ENCODE measurements at regions not wholly inside any gene's neighbourhood (a gene's known extent, or its start where the extent isn't known, plus 50 kb on each side); places are given as distances from the start of the nearest gene placed in this dataset.

DNA sequence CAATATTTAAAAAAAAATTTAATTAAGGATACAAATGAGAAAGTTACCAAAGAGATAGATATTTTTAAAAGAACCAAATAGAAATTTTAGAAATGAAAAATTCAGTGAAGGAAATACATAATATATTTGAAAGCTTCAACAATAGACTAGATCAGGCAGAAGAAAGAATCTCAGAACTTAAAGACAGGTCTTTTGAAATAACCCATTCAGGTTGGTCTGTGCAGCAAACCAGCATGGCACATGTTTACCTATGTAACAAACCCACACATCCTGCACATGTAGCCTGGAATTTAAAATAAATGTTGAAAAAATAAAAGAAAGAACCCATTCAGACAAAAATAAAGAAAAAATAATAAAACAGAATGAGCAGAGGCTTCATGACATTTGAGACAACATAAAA is 221.1 kb upstream of the ID4 start:
- no peak overlapping the region for H3K4me3 ChIP-seq
- TF ChIP-seq, protein P1, sequence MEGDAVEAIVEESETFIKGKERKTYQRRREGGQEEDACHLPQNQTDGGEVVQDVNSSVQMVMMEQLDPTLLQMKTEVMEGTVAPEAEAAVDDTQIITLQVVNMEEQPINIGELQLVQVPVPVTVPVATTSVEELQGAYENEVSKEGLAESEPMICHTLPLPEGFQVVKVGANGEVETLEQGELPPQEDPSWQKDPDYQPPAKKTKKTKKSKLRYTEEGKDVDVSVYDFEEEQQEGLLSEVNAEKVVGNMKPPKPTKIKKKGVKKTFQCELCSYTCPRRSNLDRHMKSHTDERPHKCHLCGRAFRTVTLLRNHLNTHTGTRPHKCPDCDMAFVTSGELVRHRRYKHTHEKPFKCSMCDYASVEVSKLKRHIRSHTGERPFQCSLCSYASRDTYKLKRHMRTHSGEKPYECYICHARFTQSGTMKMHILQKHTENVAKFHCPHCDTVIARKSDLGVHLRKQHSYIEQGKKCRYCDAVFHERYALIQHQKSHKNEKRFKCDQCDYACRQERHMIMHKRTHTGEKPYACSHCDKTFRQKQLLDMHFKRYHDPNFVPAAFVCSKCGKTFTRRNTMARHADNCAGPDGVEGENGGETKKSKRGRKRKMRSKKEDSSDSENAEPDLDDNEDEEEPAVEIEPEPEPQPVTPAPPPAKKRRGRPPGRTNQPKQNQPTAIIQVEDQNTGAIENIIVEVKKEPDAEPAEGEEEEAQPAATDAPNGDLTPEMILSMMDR (IDR thresholded peaks at IDR 0.05): no peak
- no peaks in the 10 kb centered on the region for H3K9me3 ChIP-seq
- no peaks in the 10 kb centered on the region for H3K4me1 ChIP-seq
- no peak for DNase-seq
- no peak overlapping the region for H3K27ac ChIP-seq
- intact Hi-C loops (cut with DNase I): no loop called here
- no peaks in the 10 kb centered on the region for H3K27me3 ChIP-seq
- no peaks in the 10 kb centered on the region for H3K36me3 ChIP-seq
- no peak overlapping the region for H3K9ac ChIP-seq (ENCODE audit: low read depth in 2 of 2, low read length in 2 of 2)

DNA sequence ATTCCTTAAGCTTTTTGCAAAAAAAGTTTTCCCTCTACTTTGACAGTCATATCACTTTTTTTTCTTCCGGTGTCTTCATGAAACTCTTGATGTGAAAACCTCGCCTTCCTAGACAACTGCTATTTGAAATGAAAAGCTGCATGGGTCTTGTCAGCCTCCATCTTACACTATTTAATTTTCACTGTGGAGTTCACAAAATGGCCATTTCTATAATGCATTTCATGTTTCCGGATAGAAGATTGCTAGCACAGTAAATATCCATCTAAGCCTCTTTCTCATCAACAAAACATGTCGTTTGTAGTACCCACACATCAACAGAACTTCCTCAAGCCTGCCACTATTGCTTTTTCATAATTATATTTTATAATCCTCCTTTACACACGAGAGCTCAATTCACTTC is 204.9 kb upstream of the ID4 start:
- TF ChIP-seq, protein P1 (IDR thresholded peaks at IDR 0.05): no peak
- intact Hi-C loops (cut with DNase I): no loop called here

DNA sequence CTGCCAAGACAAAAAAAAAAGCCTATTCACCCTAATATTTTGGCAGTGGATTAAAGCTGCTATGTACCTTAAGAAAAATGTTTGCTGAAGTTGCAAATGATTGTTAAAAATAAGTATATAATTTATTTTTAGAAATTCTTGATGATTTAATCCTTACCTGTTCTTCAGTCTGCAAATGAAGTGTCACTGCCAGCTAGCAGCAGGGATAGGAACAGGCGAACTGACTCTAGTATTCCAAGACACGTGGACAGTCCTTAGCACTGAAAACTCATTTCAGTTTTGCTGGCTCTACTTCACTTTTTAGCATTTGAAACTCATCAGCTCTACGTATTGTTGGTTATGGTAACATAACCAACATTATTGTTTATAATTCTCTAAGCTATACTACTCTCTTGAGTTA is 204.4 kb upstream of the ID4 start:
- H3K9ac ChIP-seq (ENCODE audit: low read depth in 2 of 2, low read length in 2 of 2): no peak overlapping the region
- intact Hi-C loops (cut with DNase I): no loop called here
- H3K27me3 ChIP-seq: no peaks in the 10 kb centered on the region
- no peaks in the 10 kb centered on the region for H3K4me1 ChIP-seq
- no peak for DNase-seq
- H3K27ac ChIP-seq: no peak overlapping the region
- TF ChIP-seq, protein P1 (IDR thresholded peaks at IDR 0.05): no peak
- H3K4me3 ChIP-seq: no peak overlapping the region
- H3K36me3 ChIP-seq: no peaks in the 10 kb centered on the region
- H3K9me3 ChIP-seq: no peaks in the 10 kb centered on the region

More for the DNA sequence above, 204.9 kb upstream of the ID4 start:
- DNase-seq: no peak
- H3K36me3 ChIP-seq: no peaks in the 10 kb centered on the region
- H3K27ac ChIP-seq: no peak overlapping the region
- no peak overlapping the region for H3K9ac ChIP-seq (ENCODE audit: low read depth in 2 of 2, low read length in 2 of 2)
- no peaks in the 10 kb centered on the region for H3K27me3 ChIP-seq
- no peak overlapping the region for H3K4me3 ChIP-seq
- H3K4me1 ChIP-seq: no peaks in the 10 kb centered on the region
- no peaks in the 10 kb centered on the region for H3K9me3 ChIP-seq

DNA sequence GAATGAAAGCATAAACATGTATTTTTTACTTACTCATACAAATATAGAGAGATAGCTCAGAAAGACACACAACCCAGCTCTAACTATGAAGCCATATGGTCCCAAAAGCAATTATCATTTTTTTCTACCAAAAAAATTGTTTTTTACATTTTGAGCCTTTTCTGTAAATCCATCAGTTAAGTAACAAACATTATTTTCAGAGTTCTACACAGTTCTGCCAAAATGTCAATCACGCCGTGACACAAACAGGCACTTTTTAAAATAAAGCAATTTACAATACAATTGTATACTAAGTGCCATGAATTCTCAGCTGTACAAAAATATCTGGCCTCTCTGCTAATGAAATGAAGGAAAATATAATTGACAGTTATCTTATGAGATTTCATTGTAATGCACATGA is 201.4 kb upstream of the ID4 start:
- no peaks in the 10 kb centered on the region for H3K27me3 ChIP-seq
- H3K9ac ChIP-seq (ENCODE audit: low read depth in 2 of 2, low read length in 2 of 2): no peak overlapping the region
- TF ChIP-seq, protein P1 (IDR thresholded peaks at IDR 0.05): no peak
- no peaks in the 10 kb centered on the region for H3K9me3 ChIP-seq
- H3K4me3 ChIP-seq: no peak overlapping the region
- intact Hi-C loops (cut with DNase I): no loop called here
- no peak for DNase-seq
- no peak overlapping the region for H3K27ac ChIP-seq
- no peaks in the 10 kb centered on the region for H3K4me1 ChIP-seq
- no peaks in the 10 kb centered on the region for H3K36me3 ChIP-seq

DNA sequence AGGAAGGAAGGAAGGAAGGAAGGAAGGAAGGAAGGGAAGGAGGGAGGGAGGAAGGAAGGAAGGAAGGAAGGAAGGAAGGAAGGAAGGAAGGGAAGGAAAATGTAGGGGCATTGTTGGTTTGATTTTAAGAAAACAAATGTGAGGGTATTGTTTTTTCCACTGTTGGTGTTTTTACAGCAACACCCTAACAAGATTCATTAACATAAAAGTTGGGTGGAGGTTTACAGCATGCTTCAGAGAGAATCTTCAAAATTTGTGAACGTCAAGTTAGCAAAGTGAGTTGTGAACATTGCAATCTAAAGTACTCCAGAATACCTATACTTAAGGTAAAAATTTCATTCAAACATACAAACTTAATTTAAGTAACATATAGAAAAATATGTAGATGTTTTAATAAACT is 200.2 kb upstream of the ID4 start:
- intact Hi-C loops (cut with DNase I): no loop called here
- no peak overlapping the region for H3K4me3 ChIP-seq
- DNase-seq: no peak
- TF ChIP-seq, protein P1 (IDR thresholded peaks at IDR 0.05): no peak
- no peaks in the 10 kb centered on the region for H3K9me3 ChIP-seq
- no peaks in the 10 kb centered on the region for H3K36me3 ChIP-seq
- H3K9ac ChIP-seq (ENCODE audit: low read depth in 2 of 2, low read length in 2 of 2): no peak overlapping the region
- no peaks in the 10 kb centered on the region for H3K27me3 ChIP-seq
- no peak overlapping the region for H3K27ac ChIP-seq
- H3K4me1 ChIP-seq: no peaks in the 10 kb centered on the region

DNA sequence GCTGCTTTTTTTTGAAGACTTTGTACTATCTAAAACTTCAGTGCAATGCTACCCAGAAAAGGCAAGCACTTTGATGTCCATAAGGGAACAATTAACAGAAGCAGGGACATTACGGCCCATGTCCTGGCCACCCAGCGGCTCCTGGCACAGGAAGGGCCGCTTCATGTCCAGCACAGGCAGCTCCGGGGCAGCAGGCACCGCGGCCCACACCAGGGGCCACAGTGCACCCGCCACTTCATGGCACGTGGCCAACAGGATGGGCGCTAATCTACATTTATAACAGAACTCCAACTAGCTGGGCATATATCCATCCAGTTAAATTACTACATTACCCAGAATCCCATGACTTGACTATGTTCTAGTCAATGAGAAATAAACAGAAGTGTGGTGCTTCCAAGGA is 198.2 kb upstream of the ID4 start:
- Histone ChIP-seq H3K9me3 (no peaks in the 10 kb centered on the region), H3K27me3 (no peaks in the 10 kb centered on the region), H3K4me3 (no peak overlapping the region), H3K27ac (no peak overlapping the region), H3K4me1 (no peaks in the 10 kb centered on the region), H3K9ac (ENCODE audit: low read depth in 2 of 2, low read length in 2 of 2) (no peak overlapping the region), H3K36me3 (no peaks in the 10 kb centered on the region)
- TF ChIP-seq, protein P1 (IDR thresholded peaks at IDR 0.05): no peak
- DNase-seq: no peak
- intact Hi-C loops (cut with DNase I): no loop called here
